ENCODE measurements at regions not wholly inside any gene's neighbourhood (a gene's known extent, or its start where the extent isn't known, plus 50 kb on each side); places are given as distances from the start of the nearest gene placed in this dataset.
"Not testable (repeated sequence)": the region's sequence is repeated elsewhere in the genome, so short reads cannot be mapped to it uniquely, and the experiment has no call there.

- DNase-seq = no peak
Observed at GRCh38 chr7:46607176-46607575, 686.1 kb upstream of the IGFBP3 start.

GRCh38 chr7:46606761-46607160 lies 685.7 kb upstream of the IGFBP3 start:
- DNase-seq = no peak

GRCh38 chr7:46604241-46604661 lies 683.2 kb upstream of the IGFBP3 start:
- DNase-seq = no peak

- no peak for DNase-seq
Observed at GRCh38 chr7:46603780-46604179, 682.7 kb upstream of the IGFBP3 start.

GRCh38 chr7:46603296-46603752 lies 682.3 kb upstream of the IGFBP3 start:
- no peak for DNase-seq

- DNase-seq = no peak
Observed at GRCh38 chr7:46600340-46600739, 679.3 kb upstream of the IGFBP3 start.

GRCh38 chr7:46594831-46595230 lies 673.8 kb upstream of the IGFBP3 start:
- DNase-seq = not testable (repeated sequence)

GRCh38 chr7:46590918-46591905 lies 670.1 kb upstream of the IGFBP3 start:
- not testable (repeated sequence) for DNase-seq

GRCh38 chr7:46589286-46589685 lies 668.2 kb upstream of the IGFBP3 start:
- DNase-seq = no peak

GRCh38 chr7:46586406-46586805 lies 665.3 kb upstream of the IGFBP3 start:
- DNase-seq = no peak

- DNase-seq = no peak
Observed at GRCh38 chr7:46583656-46584055, 662.6 kb upstream of the IGFBP3 start.

GRCh38 chr7:46581268-46581667 lies 660.2 kb upstream of the IGFBP3 start:
- DNase-seq = no peak

- DNase-seq = no peak
Observed at GRCh38 chr7:46580766-46581165, 659.7 kb upstream of the IGFBP3 start.

GRCh38 chr7:46577394-46577793 lies 656.3 kb upstream of the IGFBP3 start:
- DNase-seq = no peak

GRCh38 chr7:46576950-46577349 lies 655.9 kb upstream of the IGFBP3 start:
- DNase-seq = no peak

- DNase-seq = no peak
Observed at GRCh38 chr7:46572691-46573090, 651.6 kb upstream of the IGFBP3 start.

GRCh38 chr7:46571996-46572395 lies 650.9 kb upstream of the IGFBP3 start:
- DNase-seq = no peak

GRCh38 chr7:46569133-46569465 lies 648.0 kb upstream of the IGFBP3 start:
- DNase-seq = no peak

- DNase-seq = no peak
Observed at GRCh38 chr7:46568420-46569132, 647.5 kb upstream of the IGFBP3 start.

GRCh38 chr7:46567858-46568257 lies 646.8 kb upstream of the IGFBP3 start:
- DNase-seq = no peak

- DNase-seq = no peak
Observed at GRCh38 chr7:46566097-46566774, 645.2 kb upstream of the IGFBP3 start.

- no peak for DNase-seq
Observed at GRCh38 chr7:46565253-46566096, 644.4 kb upstream of the IGFBP3 start.
